Effector CD4-positive, alpha-beta T cell (primary cell): ENCODE measurements at regions not wholly inside any gene's neighbourhood (a gene's known extent, or its start where the extent isn't known, plus 50 kb on each side); places are given as distances from the start of the nearest gene placed in this dataset.
"Not testable (repeated sequence)": the region's sequence is repeated elsewhere in the genome, so short reads cannot be mapped to it uniquely, and the experiment has no call there.

ENCODE experiments used
- DNase-seq: peaks from one replicate; pipeline ENCODE4 v3.0.0-alpha.2; 2020

DNA sequence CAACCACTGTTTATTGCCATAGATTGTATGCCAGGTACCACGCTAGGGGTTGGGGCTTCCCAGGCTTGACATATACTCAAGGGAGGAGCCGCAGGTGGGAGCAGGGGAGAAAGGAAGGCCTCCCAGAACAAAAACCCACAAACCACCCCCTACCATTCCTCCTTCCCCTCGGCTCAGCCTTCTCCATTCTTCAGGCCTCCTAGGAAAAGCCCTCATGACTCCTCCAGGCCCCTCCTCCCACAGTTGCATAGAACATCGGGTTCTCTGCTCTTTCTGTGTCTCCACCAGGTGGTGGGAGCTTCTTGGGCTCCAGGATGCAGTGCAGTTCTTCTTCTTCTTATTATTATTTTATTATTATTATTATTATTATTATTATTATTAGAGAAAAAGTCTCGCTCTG is 80.3 kb downstream of the ZFP36L2 start:
- no peak for DNase-seq

DNA sequence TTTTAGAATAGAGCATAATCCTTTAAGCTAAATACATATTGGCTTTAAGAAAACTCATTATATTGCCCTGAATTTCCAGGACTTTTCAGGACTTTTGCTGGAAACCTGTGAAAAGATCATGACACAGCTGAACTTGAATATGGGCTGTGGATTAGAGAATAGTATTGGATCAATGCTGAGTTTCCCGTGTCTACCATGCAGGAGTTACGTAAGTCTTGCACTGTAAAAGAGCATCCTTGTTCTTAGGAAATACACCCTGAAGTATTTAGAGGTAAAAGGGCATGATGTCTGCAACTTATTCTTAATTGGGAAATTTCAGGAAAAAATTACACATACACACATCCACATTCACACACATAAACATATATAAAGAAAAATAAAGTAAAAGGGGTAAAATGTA is 82.1 kb downstream of the ZFP36L2 start:
- no peak for DNase-seq

- no peak for DNase-seq
These were observed 82.7 kb downstream of the ZFP36L2 start for GRCh38 chr2:43143756-43144155.

- DNase-seq: no peak
These were observed 83.4 kb downstream of the ZFP36L2 start for GRCh38 chr2:43142921-43143438.

DNA sequence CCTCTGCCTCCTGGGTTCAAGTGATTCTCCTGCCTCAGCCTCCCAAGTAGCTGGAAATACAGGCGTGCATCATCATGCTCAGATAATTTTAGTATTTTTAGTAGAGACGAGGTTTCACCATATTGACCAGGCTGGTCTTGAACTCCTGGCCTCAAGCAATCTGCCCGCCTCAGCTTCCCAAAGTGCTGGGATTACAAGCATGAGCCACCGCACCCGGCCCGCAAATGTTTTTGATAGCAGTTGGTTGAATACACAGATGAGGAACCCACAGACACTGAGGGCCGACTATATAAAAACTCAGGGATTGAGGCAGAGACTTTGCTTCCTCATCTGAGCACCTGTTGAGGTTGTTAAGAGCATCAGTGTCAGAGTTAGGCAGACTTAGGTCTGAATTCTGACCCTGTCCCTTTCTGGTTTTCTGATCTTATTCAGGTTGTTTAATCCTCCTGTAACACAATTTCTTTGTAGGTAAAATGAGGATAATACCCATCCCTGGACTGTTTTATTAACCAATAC is 84.7 kb downstream of the ZFP36L2 start:
- DNase-seq: not testable (repeated sequence)

GRCh38 chr2:43139996-43140621 is 86.3 kb downstream of the ZFP36L2 start:
- no peak for DNase-seq

GRCh38 chr2:43139501-43139900 is 86.9 kb downstream of the ZFP36L2 start:
- no peak for DNase-seq

DNA sequence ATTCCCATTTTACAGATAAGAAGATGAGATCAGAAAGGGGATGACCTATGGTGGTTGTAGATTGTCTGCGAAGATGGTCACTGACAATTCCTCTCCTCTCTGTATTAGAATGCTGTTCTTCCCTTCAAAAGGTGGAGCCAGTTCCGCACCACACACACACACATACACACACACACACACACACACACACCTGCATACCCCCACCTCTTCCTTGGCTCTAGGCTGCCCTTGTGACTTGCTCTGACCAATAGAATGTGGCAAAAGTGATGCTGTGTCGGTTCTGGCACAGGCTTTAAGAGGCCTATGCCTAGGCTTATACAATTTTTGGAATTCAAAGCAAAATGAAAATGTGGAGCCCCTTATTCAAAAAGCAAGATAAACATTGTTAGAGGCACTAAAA is 88.0 kb downstream of the ZFP36L2 start:
- no peak for DNase-seq

DNA sequence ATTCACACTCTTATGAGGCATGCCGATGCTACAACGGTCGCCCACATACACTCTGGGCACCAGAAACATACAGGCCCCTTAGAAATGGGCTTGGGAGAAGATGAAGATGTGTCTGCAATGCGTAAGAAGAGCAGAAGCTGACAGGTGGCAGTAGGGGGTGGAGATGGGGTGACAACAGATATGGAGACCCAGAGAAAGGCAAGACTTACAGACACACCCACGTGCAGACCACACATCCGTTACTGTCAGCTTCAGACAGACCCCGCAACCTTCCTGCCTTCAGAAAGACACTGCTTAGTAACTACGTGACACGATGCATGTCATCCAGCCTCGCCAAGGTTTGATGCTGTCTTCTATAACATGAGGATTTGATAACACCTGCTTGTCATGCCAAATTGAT is 89.5 kb downstream of the ZFP36L2 start:
- DNase-seq: peak; percentile 83

DNA sequence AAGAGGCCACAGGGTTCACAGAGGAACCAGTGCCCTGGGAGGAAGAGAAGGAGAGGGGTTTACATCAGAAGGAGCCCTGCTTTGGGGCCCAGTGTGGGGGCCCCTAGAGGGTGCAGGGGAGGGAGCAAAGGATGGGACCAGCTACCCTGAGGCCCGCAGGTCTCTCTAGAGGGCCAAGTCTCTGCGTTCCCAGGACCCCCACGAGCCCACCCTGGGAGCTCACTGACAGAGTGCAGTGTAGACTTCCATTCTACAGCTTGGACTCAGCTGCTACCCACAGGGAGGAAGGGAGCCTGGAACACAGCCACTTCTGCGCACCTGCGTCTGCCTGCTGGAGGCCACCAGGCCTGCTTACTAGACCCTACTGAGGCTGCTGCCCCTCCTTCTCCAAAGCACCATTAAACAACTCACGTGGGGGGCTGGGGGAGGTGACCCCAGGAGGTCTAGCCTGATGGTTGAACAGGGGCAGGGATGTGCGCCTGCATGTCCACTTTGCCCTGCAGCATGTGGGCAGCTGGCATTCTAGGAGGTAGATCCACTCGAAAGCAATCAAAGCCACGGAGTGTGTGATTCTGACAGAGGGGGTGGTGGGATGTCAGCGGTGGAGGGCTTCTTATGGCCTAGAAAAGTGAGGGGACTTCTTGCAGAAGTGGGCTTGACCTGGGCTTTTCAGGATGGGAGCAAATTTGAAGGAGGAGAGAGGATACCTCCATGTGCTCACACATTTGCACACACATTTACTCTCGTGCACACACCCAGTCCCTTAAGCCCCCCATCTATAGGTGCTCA is 90.2 kb downstream of the ZFP36L2 start:
- no peak for DNase-seq

DNA sequence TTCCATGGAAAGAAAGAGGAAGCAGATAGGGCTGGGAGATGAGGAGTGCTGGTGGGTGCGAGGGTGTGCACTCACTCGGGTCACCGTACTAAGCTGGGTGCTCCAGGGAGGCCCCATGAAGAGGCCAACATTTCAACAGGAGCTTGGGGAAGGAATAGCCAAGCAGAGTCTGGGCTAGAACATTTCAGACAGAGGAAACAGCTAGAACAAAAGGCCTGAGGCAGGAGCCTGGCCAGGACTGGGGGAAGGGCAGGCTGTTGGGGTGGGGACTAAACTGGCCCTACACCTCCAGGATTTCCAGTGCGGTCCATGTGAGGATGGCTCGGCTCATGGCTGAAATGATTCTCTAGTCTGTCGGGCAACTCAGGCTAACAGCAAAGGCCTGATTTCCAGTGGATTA is 90.8 kb downstream of the ZFP36L2 start:
- DNase-seq: no peak

DNA sequence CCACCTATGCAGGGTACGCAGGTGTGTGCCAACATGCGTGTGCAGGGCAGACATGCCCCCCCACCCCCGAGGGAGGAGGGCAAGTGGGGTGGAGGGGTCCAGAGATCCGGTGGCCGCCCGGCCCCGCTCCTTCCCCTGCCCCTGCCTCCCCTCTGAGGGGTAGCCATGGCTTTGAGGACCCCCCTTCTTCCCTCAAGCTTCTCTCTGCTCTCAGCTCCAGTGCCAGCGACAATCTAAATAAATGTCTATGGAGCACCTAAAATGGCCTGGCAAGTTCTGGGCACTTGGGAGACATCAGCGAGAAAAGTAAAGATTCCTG is 91.9 kb downstream of the ZFP36L2 start:
- no peak for DNase-seq

GRCh38 chr2:43133708-43134570 is 92.5 kb downstream of the ZFP36L2 start:
- peak; percentile 78 for DNase-seq

DNA sequence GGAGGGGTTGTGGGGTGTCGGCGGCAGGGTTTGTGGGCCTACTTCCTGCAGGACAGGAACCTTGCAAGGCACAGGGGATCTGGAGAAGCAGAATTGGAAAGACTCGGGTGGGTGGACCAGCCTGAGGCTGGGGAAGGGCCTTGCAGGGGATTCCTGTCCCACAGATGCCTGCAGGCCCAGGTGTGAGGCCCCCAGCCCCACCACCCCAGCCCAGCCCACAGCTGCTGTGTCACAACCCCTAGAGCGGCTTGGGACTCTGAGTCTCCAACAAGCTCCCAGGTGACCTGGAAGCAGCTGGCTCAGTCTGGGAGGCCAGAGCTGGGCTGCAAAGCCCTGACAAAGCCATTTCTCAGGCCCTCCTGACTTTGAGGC is 93.1 kb downstream of the ZFP36L2 start:
- no peak for DNase-seq

DNA sequence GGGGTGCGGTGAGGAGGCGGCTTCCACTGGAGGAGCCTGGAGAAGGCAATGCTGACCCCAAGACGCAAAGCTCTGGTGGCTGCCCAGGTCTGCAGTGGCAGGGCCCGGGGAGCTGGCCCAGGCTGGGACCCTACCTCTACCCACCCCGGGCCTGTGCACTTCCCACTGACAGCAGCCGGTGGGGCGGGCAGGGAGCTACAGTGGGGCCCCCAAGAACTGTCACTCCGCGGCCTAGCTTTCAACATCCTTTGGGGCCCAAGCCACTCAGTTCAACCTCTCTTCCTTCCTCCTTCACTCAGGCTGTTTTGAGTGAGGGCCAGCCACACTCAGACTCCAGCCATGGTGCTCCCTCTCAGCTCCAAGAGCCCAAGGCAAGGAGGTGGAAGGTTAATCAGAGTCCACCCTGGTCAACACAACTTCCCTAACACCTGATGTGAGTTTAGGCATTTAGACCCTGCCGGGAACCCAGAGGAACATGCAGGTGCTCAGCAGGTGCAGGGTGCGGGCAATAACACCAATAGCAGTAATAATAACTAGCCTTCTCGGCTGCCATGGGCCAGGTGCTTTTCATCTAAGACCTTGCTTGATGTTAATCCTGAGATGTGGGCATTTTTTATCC is 93.6 kb downstream of the ZFP36L2 start:
- no peak for DNase-seq

DNA sequence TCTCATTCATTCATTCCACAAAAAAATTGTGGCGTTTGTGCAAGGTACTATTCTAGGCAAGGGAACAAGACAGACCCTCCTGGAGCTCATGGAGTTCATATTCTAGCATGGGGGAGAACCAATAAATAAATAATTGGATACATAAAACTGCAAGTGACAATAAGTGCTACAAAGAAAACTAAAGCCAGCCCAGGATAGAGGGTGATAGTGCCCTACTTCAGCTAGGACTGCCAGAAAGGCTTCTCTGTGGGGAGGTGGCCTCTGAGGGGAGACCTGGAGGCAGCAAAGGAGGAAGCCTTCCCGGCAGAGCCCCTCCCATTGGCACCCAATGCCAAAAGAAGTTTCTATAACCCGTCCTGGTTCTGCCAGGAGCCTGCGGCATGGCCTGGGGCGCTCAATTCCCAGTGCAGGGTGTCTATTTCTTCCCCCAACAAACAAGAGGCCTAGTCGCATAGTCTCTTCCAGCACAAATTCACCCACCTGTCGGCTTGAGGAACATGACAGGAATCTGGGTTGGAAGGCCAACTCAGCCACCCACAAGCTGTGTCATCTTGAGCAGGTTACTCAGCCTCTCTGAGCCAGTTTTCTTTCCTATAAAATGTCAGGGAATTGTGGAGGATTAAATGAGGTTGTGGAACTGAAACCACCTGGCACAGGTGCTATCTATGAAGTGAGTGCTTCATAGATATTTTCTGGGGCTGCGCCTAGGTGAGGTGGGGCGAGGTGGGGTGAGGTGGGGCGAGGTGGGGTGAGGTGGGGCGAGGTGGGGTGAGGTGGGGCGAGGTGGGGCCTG is 94.3 kb downstream of the ZFP36L2 start:
- DNase-seq: no peak

- DNase-seq: peak; percentile 78
These were observed 95.1 kb downstream of the ZFP36L2 start for GRCh38 chr2:43131051-43131889.

- DNase-seq: no peak
These were observed 95.9 kb downstream of the ZFP36L2 start for GRCh38 chr2:43130548-43130875.

GRCh38 chr2:43129676-43130547 is 96.5 kb downstream of the ZFP36L2 start:
- no peak for DNase-seq

GRCh38 chr2:43128559-43128955 is 97.8 kb downstream of the ZFP36L2 start:
- no peak for DNase-seq
